H9 (cell line): ENCODE measurements at regions not wholly inside any gene's neighbourhood (a gene's known extent, or its start where the extent isn't known, plus 50 kb on each side); places are given as distances from the start of the nearest gene placed in this dataset.

ENCODE experiments used
- DNase-seq: peaks from one replicate; pipeline ENCODE4 v3.0.0-alpha.2; 2017
- H2AFZ ChIP-seq: one replicate; pipeline ENCODE4 v1.6.1; 2013; ENCODE audit warnings: mild to moderate bottlenecking, low read length, control low read depth, moderate library complexity
- H2AK5ac ChIP-seq: 2 replicates; pipeline ENCODE4 v1.6.1; 2013; ENCODE audit warnings: low read length, control low read depth, mixed read lengths; ENCODE audit not compliant: insufficient read length
- H2BK120ac ChIP-seq: one replicate; pipeline ENCODE4 v1.6.1; 2013; ENCODE audit warnings: low read depth, mild to moderate bottlenecking, low read length, control low read depth, inconsistent platforms; ENCODE audit not compliant: poor library complexity, severe bottlenecking
- H2BK12ac ChIP-seq: 2 replicates; pipeline ENCODE4 v1.6.1; 2013; ENCODE audit warnings: low read length, control low read depth, mixed read lengths, low read depth; ENCODE audit not compliant: insufficient read length
- H2BK15ac ChIP-seq: 2 replicates; pipeline ENCODE4 v1.6.1; 2013; ENCODE audit warnings: low read depth, low read length, control low read depth
- H2BK20ac ChIP-seq: one replicate; pipeline ENCODE4 v1.6.1; 2013; ENCODE audit warnings: low read depth, mild to moderate bottlenecking, low read length, control low read depth, inconsistent platforms; ENCODE audit not compliant: poor library complexity, severe bottlenecking
- H2BK5ac ChIP-seq: 2 replicates; pipeline ENCODE4 v1.6.1; 2013; ENCODE audit warnings: low read length, control low read depth, mixed read lengths; ENCODE audit not compliant: insufficient read length
- H3K14ac ChIP-seq: 2 replicates; pipeline ENCODE4 v1.6.1; 2013; ENCODE audit warnings: low read length, control low read depth; ENCODE audit not compliant: insufficient read depth
- H3K18ac ChIP-seq: 2 replicates; pipeline ENCODE4 v1.6.1; 2013; ENCODE audit warnings: low read depth, mild to moderate bottlenecking, mixed read lengths, low read length, control low read depth; ENCODE audit not compliant: insufficient read length
- H3K23ac ChIP-seq: 2 replicates; pipeline ENCODE4 v1.6.1; 2013; ENCODE audit warnings: low read length, control low read depth, mixed read lengths, low read depth; ENCODE audit not compliant: insufficient read length
- H3K23me2 ChIP-seq: 2 replicates; pipeline ENCODE4 v1.6.1; 2013; ENCODE audit warnings: low read depth, mild to moderate bottlenecking, mixed read lengths, low read length, control low read depth; ENCODE audit not compliant: insufficient read length, poor library complexity, severe bottlenecking
- H3K27ac ChIP-seq: 2 replicates; pipeline ENCODE4 v1.5.1; 2013; ENCODE audit warnings: low read length, control low read depth, mixed read lengths, low read depth; ENCODE audit not compliant: insufficient read length
- H3K27me3 ChIP-seq: 2 replicates; pipeline ENCODE4 v1.6.1; 2013; ENCODE audit warnings: low read length, control low read depth, inconsistent platforms; ENCODE audit not compliant: insufficient read depth
- H3K4ac ChIP-seq: 2 replicates; pipeline ENCODE4 v1.6.1; 2013; ENCODE audit warnings: low read depth, mild to moderate bottlenecking, control low read depth, inconsistent platforms, low read length, moderate library complexity
- H3K4me1 ChIP-seq: 2 replicates; pipeline ENCODE4 v1.6.1; 2013; ENCODE audit warnings: low read length, control low read depth, inconsistent platforms; ENCODE audit not compliant: insufficient read depth
- H3K4me2 ChIP-seq: 2 replicates; pipeline ENCODE4 v1.6.1; 2013; ENCODE audit warnings: low read length, control low read depth, mixed read lengths; ENCODE audit not compliant: insufficient read length, insufficient read depth
- H3K56ac ChIP-seq: 2 replicates; pipeline ENCODE4 v1.6.1; 2013; ENCODE audit warnings: low read depth, mild to moderate bottlenecking, mixed read lengths, low read length, control low read depth; ENCODE audit not compliant: insufficient read length
- H3K79me1 ChIP-seq: 2 replicates; pipeline ENCODE4 v1.6.1; 2013; ENCODE audit warnings: low read depth, mild to moderate bottlenecking, moderate library complexity, low read length, control low read depth, inconsistent platforms; ENCODE audit not compliant: insufficient read depth, poor library complexity, severe bottlenecking
- H3K79me2 ChIP-seq: 2 replicates; pipeline ENCODE4 v1.6.1; 2013; ENCODE audit warnings: low read length, control low read depth, inconsistent platforms; ENCODE audit not compliant: insufficient read depth
- H3K9ac ChIP-seq: 2 replicates; pipeline ENCODE4 v1.6.1; 2013; ENCODE audit warnings: low read length, control low read depth, mixed read lengths; ENCODE audit not compliant: insufficient read length; ENCODE audit errors: extremely low read depth
- H3K9me3 ChIP-seq: one replicate; pipeline ENCODE4 v1.6.1; 2013; ENCODE audit warnings: low read depth, low read length, inconsistent platforms; ENCODE audit not compliant: control insufficient read depth
- H3T11ph ChIP-seq: one replicate; pipeline ENCODE4 v1.6.1; 2013; ENCODE audit warnings: mild to moderate bottlenecking, low read length, control low read depth, inconsistent platforms
- H4K20me1 ChIP-seq: one replicate; pipeline ENCODE4 v1.6.1; 2013; ENCODE audit not compliant: control insufficient read depth, insufficient read length, insufficient read depth
- H4K5ac ChIP-seq: 2 replicates; pipeline ENCODE4 v1.6.1; 2013; ENCODE audit warnings: low read depth, mild to moderate bottlenecking, mixed read lengths, low read length, control low read depth; ENCODE audit not compliant: insufficient read length
- H4K8ac ChIP-seq: replicated peaks from 2 replicates; pipeline ENCODE4 v1.6.1; 2013; ENCODE audit warnings: low read length, control low read depth, mixed read lengths, low read depth; ENCODE audit not compliant: insufficient read length
- H4K91ac ChIP-seq: 2 replicates; pipeline ENCODE4 v1.6.1; 2013; ENCODE audit warnings: low read depth, mild to moderate bottlenecking, moderate library complexity, mixed read lengths, low read length, control low read depth; ENCODE audit not compliant: insufficient read length
- H3K27ac Mint-ChIP-seq, 3 experiments: 2 replicates in 2 of 3; 3 replicates in 1 of 3; pipeline ENCODE4 v1.8.0; 2020 to 2021; ENCODE audit warnings: mixed read lengths in 3 of 3, mild to moderate bottlenecking in 1 of 3, moderate library complexity in 1 of 3
- H3K27me3 Mint-ChIP-seq: 2 replicates; pipeline ENCODE4 v1.8.0; 2021; ENCODE audit warnings: low read depth, mild to moderate bottlenecking, moderate library complexity, mixed read lengths
- H3K36me3 Mint-ChIP-seq, 3 experiments: 2 replicates in 2 of 3; 3 replicates in 1 of 3; pipeline ENCODE4 v1.8.0; 2020 to 2021; ENCODE audit warnings: low read depth in 3 of 3, mixed read lengths in 3 of 3; ENCODE audit not compliant: insufficient read depth in 1 of 3
- H3K4me1 Mint-ChIP-seq, 2 experiments: 2 replicates each; pipeline ENCODE4 v1.8.0; 2020; ENCODE audit warnings: mixed read lengths in 2 of 2
- H3K4me3 Mint-ChIP-seq, 2 experiments: 2 replicates in 1 of 2; 3 replicates in 1 of 2; pipeline ENCODE4 v1.8.0; 2020 to 2021; ENCODE audit warnings: mild to moderate bottlenecking in 2 of 2, mixed read lengths in 2 of 2, moderate library complexity in 1 of 2
- H3K9me3 Mint-ChIP-seq, 2 experiments: 2 replicates in 1 of 2; 3 replicates in 1 of 2; pipeline ENCODE4 v1.8.0; 2020; ENCODE audit warnings: mild to moderate bottlenecking in 2 of 2, mixed read lengths in 2 of 2, moderate library complexity in 1 of 2
- CTCF ChIP-seq: fragments of 200-600 bp; sonication (generic); conservative IDR thresholded peaks from 3 replicates; pipeline ENCODE4 v1.8.0; 2021; ENCODE audit warnings: antibody characterized with exemption, mild to moderate bottlenecking
- WGBS: extraction: QIAGEN DNeasy Blood & Tissue Kit; methylation state at CpG from one replicate; pipeline ENCODE4 v1.1.7; 2013; ENCODE audit warnings: missing lambda C conversion rate, low lambda C conversion rate, mixed read lengths; ENCODE audit not compliant: insufficient read length; ENCODE audit errors: extremely low coverage; 5-methylcytosine and 5-hydroxymethylcytosine counted together

GRCh38 chr15:54839379-54839778 lies 357.4 kb downstream of the RSL24D1 start:
- H4K20me1 ChIP-seq, result no peaks in the 10 kb centered on the region
- no peaks in the 10 kb centered on the region for H3K79me2 ChIP-seq
- H3K79me1 ChIP-seq, result no peaks in the 10 kb centered on the region
- no peaks in the 10 kb centered on the region; a peak in 1 of 7 replicates for H3K36me3 Mint-ChIP-seq
- peaks cover 6% of the 10 kb centered on the region; the same call in 1 of the 2 replicates for H3K4me1 ChIP-seq
- no peak overlapping the region for H2BK12ac ChIP-seq
- H4K91ac ChIP-seq, result no peak overlapping the region
- WGBS, result no CpG with 5 or more reads among the region's 2 CpGs
- no peak overlapping the region for H3K4ac ChIP-seq
- H3K27me3 ChIP-seq, result no peaks in the 10 kb centered on the region
- no peak for TF ChIP-seq CTCF
- no peak overlapping the region for H3K14ac ChIP-seq
- DNase-seq, result no peak
- H3K4me3 Mint-ChIP-seq, result no peak overlapping the region
- H3K56ac ChIP-seq, result no peak overlapping the region
- H4K5ac ChIP-seq, result no peak overlapping the region
- no peak overlapping the region for H2BK15ac ChIP-seq
- H3K9me3 Mint-ChIP-seq, result no peaks in the 10 kb centered on the region
- H3K9ac ChIP-seq, result no peak overlapping the region
- no peaks in the 10 kb centered on the region; the same call in 1 of the 2 replicates for H3K27me3 Mint-ChIP-seq
- H3K23me2 ChIP-seq, result no peaks in the 10 kb centered on the region
- no peak overlapping the region for H4K8ac ChIP-seq
- H3K18ac ChIP-seq, result no peak overlapping the region
- H3K27ac Mint-ChIP-seq, result no peak overlapping the region
- no peak overlapping the region for H2BK5ac ChIP-seq
- no peak overlapping the region for H3K27ac ChIP-seq
- H3K4me1 Mint-ChIP-seq, result peaks cover 9 to 14% of the 10 kb centered on the region in 2 experiments
- no peak overlapping the region for H3T11ph ChIP-seq
- H2AFZ ChIP-seq, result no peak overlapping the region
- no peak overlapping the region for H2BK20ac ChIP-seq
- no peak overlapping the region for H3K23ac ChIP-seq
- H2AK5ac ChIP-seq, result no peak overlapping the region
- H3K4me2 ChIP-seq, result no peak overlapping the region
- H2BK120ac ChIP-seq, result no peak overlapping the region
- H3K9me3 ChIP-seq, result no peaks in the 10 kb centered on the region
